K562 (cell line): ENCODE measurements at regions not wholly inside any gene's neighbourhood (a gene's known extent, or its start where the extent isn't known, plus 50 kb on each side); places are given as distances from the start of the nearest gene placed in this dataset.

Source experiments
- ATAC-seq: fragments of 200-7000 bp; cut with Tn5 transposase; 3 replicates; pipeline ENCODE4 v1.9.1; 2020; ENCODE audit warnings: moderate library complexity
- BruUV-seq: library from RNA; stranded (reverse); fragments of 400-500 nt; replicated peaks from 2 replicates; lab custom pipeline; 2021; lab: Mats Ljungman, UMichigan
- CTCF ChIA-PET: fragments of 300-600 bp; formaldehyde crosslinking; extraction: SDS; loops from one replicate; lab custom pipeline; 2021; ENCODE audit warnings: low intra/inter-chr PET ratio; lab: Yijun Ruan, JAX
- POLR2A ChIA-PET: fragments of 300-600, 350-650 bp; sonication (Branson Sonifier 250); formaldehyde crosslinking; extraction: SDS; loops from one replicate; lab custom pipeline; 2021; ENCODE audit warnings: antibody characterized with exemption, inconsistent platforms; lab: Yijun Ruan, JAX
- DNase-seq, 4 experiments: peaks; one replicate each; pipeline versions ENCODE4 v3.0.0 to v3.0.0-alpha.2; 2011 to 2018; ENCODE audit warnings: low spot score in 3 of 4, mixed read lengths in 3 of 4; ENCODE audit errors: extremely low read depth in 1 of 4
- FAIRE-seq: peaks from 2 replicates; lab custom pipeline; 2011; peaks lifted over from hg19 to GRCh38; lab: Jason Lieb, UNC
- H2AFZ ChIP-seq: 2 replicates; pipeline ENCODE4 v1.6.0; 2011; ENCODE audit warnings: low read depth, low read length, control low read depth, inconsistent platforms
- H3K27ac ChIP-seq: fragments of 200-600 bp; 3 replicates; pipeline ENCODE4 v1.8.0; 2011; ENCODE audit warnings: low read depth, mild to moderate bottlenecking, control low read depth, inconsistent platforms, low read length, moderate library complexity, mixed read lengths; ENCODE audit errors: extremely low read depth
- H3K27me3 ChIP-seq, 2 experiments: fragments of 300-600 bp in 1 of 2; 2 replicates in 1 of 2; 3 replicates in 1 of 2; pipeline versions ENCODE4 v1.6.0 to v1.8.0; 2011; ENCODE audit warnings: inconsistent platforms in 2 of 2, low read length in 2 of 2, mild to moderate bottlenecking in 1 of 2, mixed read lengths in 1 of 2, moderate library complexity in 1 of 2; ENCODE audit not compliant: control insufficient read depth in 2 of 2, insufficient read depth in 2 of 2
- H3K36me3 ChIP-seq: fragments of 300-600 bp; 3 replicates; pipeline ENCODE4 v1.8.0; 2011; ENCODE audit warnings: mild to moderate bottlenecking, low read length, inconsistent platforms; ENCODE audit not compliant: control insufficient read depth, insufficient read depth
- H3K4me1 ChIP-seq, 2 experiments: fragments of 200-600 bp in 1 of 2; replicated peaks in 1 of 2; 2 replicates in 1 of 2; 3 replicates in 1 of 2; pipeline versions ENCODE4 v1.5.1 to v1.8.0; 2011; ENCODE audit warnings: inconsistent platforms in 2 of 2, low read length in 2 of 2, mild to moderate bottlenecking in 1 of 2, mixed read lengths in 1 of 2, moderate library complexity in 1 of 2; ENCODE audit not compliant: control insufficient read depth in 2 of 2, insufficient read depth in 2 of 2
- H3K4me2 ChIP-seq: 2 replicates; pipeline ENCODE4 v1.6.1; 2011; ENCODE audit warnings: low read length, control low read depth, inconsistent platforms, mixed read lengths; ENCODE audit not compliant: insufficient read depth
- H3K4me3 ChIP-seq: fragments of 200-600 bp; sonication (generic), shearing (Covaris generic); 2 replicates; pipeline ENCODE4 v1.5.1; 2016; ENCODE audit warnings: control low read depth, inconsistent platforms
- H3K79me2 ChIP-seq: fragments of 200-600 bp; 3 replicates; pipeline ENCODE4 v1.8.0; 2011; ENCODE audit warnings: low read length, inconsistent platforms; ENCODE audit not compliant: control insufficient read depth, insufficient read depth
- H3K9ac ChIP-seq, 2 experiments: 2 replicates each; pipeline versions ENCODE4 v1.6.0 to v1.6.1; 2011; ENCODE audit warnings: low read depth in 2 of 2, low read length in 2 of 2, control low read depth in 1 of 2, inconsistent platforms in 1 of 2, mild to moderate bottlenecking in 1 of 2, mixed read lengths in 1 of 2; ENCODE audit not compliant: insufficient read depth in 1 of 2
- H3K9me1 ChIP-seq: one replicate; pipeline ENCODE4 v1.6.0; 2011; ENCODE audit warnings: inconsistent platforms, mild to moderate bottlenecking, low read length, moderate library complexity; ENCODE audit not compliant: control insufficient read depth, insufficient read depth
- H3K9me3 ChIP-seq: replicated peaks from 2 replicates; pipeline ENCODE4 v1.5.1; 2011; ENCODE audit warnings: low read depth, low read length, inconsistent platforms; ENCODE audit not compliant: control insufficient read depth, insufficient read depth
- H4K20me1 ChIP-seq: replicated peaks from 2 replicates; pipeline ENCODE4 v1.6.1; 2011; ENCODE audit warnings: low read length, inconsistent platforms, mixed read lengths; ENCODE audit not compliant: control insufficient read depth, insufficient read depth
- DIDO1 ChIP-seq: fragments of 450-650 bp; IDR thresholded peaks from 2 replicates; pipeline ENCODE4 v1.6.1; 2016; ENCODE audit warnings: low read depth, missing biosample characterization, missing genetic modification characterization
- ETV6 ChIP-seq, 3 experiments: fragments of 150-350 bp in 1 of 3; sonication (generic) in 1 of 3; formaldehyde crosslinking in 1 of 3; IDR thresholded peaks; 2 replicates each; pipeline versions ENCODE4 v1.6.1 to v1.8.0; 2014 to 2022; ENCODE audit warnings: borderline replicate concordance in 2 of 3, low read depth in 2 of 3, antibody characterized with exemption in 1 of 3, low read length in 1 of 3, mild to moderate bottlenecking in 1 of 3, missing genetic modification reagents in 1 of 3
- GTF3C2 ChIP-seq: IDR thresholded peaks from 3 replicates; pipeline ENCODE4 v1.6.1; 2011; ENCODE audit warnings: borderline replicate concordance, mild to moderate bottlenecking, moderate library complexity; ENCODE audit not compliant: insufficient read length; ENCODE audit errors: extremely low read depth
- MECOM ChIP-seq: fragments of 250-450 bp; sonication (Bioruptor Pico); IDR thresholded peaks from 2 replicates; pipeline ENCODE4 v1.8.0; 2022; ENCODE audit warnings: inconsistent platforms
- NR2C1 ChIP-seq, 2 experiments: fragments of 450-650 bp; IDR thresholded peaks; 2 replicates each; pipeline ENCODE4 v1.6.1; 2017; ENCODE audit warnings: mild to moderate bottlenecking in 2 of 2, antibody characterized with exemption in 1 of 2, inconsistent platforms in 1 of 2, missing compliant biosample characterization in 1 of 2, missing genetic modification characterization in 1 of 2
- SMARCB1 ChIP-seq: IDR thresholded peaks from 2 replicates; pipeline ENCODE4 v1.6.1; 2011; ENCODE audit warnings: improper control_type of control experiment, low read depth; ENCODE audit not compliant: insufficient read length
- STAT5B ChIP-seq: fragments of 250-450 bp; sonication (Bioruptor Pico); IDR thresholded peaks from 2 replicates; pipeline ENCODE4 v1.8.0; 2021; ENCODE audit warnings: mild to moderate bottlenecking, inconsistent platforms
- THAP7 ChIP-seq: fragments of 250-450 bp; sonication (Bioruptor Pico); IDR thresholded peaks from 2 replicates; pipeline ENCODE4 v1.5.0; 2021
- ZNF592 ChIP-seq: fragments of 450-650 bp; IDR thresholded peaks from 2 replicates; pipeline ENCODE4 v1.6.1; 2017; ENCODE audit warnings: antibody characterized with exemption, mild to moderate bottlenecking
- WGBS: fragments of 100-300 bp; shearing (Covaris generic); methylation state at CpG from one replicate; pipeline ENCODE4 v1.1.6; 2016; ENCODE audit warnings: low coverage, mixed read lengths; ENCODE audit not compliant: insufficient coverage; ENCODE audit errors: missing lambda C conversion rate; 5-methylcytosine and 5-hydroxymethylcytosine counted together
- in situ Hi-C: fragments of 300-500 bp; cut with MboI; formaldehyde crosslinking; loops from 4 replicates; pipeline ENCODE4 v1.15.0; 2018; ENCODE audit warnings: inconsistent platforms, mixed read lengths
- intact Hi-C: fragments of 100-400 bp; cut with micrococcal nuclease; formaldehyde crosslinking; loops from 2 replicates; pipeline ENCODE4 v1.14.2; 2022
- TF ChIP-seq, protein P1 (sequence below): fragments of 250-450 bp; sonication (Bioruptor Pico); IDR thresholded peaks from 2 replicates; pipeline ENCODE4 v1.4.0; 2020; ENCODE audit warnings: mild to moderate bottlenecking, moderate library complexity

DNA sequence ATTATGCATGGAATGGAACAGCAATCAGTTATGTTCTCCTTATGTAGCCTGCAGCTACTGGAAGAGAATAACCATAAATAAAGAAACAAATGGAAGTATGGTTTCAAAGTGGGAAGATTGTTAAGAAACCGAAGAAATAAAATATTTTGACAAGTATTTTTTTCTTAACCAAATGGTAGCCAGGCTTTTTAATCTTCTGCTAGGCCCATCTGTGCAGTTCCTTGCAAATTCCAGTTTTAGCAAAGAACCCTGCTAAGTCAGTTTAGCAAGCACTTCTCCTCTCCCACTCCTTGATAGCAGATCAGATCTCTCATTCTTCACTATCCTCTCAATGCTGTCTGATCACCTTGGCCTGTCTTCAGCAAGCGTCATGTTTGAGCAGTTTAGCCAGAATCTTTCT, 111.1 kb upstream of the PRDM9 start:
- intact Hi-C loops: no loop called here
- no TSS peak for BruUV-seq

More for the DNA sequence above, 111.1 kb upstream of the PRDM9 start:
- H3K9ac ChIP-seq: no peak overlapping the region
- TF ChIP-seq DIDO1 (tag): no peak
- TF ChIP-seq STAT5B (CRISPR knock-in tag): no peak
- TF ChIP-seq SMARCB1: no peak
- no peak for TF ChIP-seq ETV6 (IDR thresholded peaks at IDR 0.05; ENCODE audit: borderline replicate concordance in 1 of 2, low read depth in 2 of 2, low read length in 1 of 2)
- no peak for TF ChIP-seq ETV6 (CRISPR knock-in tag; IDR thresholded peaks at IDR 0.05; ENCODE audit: borderline replicate concordance)
- no peak for TF ChIP-seq THAP7 (CRISPR knock-in tag)
- no peak for TF ChIP-seq MECOM (CRISPR knock-in tag)
- no peak for TF ChIP-seq ZNF592
- TF ChIP-seq NR2C1 (IDR thresholded peaks at IDR 0.05): no peak
- no peak for TF ChIP-seq NR2C1 (tag; IDR thresholded peaks at IDR 0.05)
- TF ChIP-seq GTF3C2: no peak
- TF ChIP-seq, protein P1, sequence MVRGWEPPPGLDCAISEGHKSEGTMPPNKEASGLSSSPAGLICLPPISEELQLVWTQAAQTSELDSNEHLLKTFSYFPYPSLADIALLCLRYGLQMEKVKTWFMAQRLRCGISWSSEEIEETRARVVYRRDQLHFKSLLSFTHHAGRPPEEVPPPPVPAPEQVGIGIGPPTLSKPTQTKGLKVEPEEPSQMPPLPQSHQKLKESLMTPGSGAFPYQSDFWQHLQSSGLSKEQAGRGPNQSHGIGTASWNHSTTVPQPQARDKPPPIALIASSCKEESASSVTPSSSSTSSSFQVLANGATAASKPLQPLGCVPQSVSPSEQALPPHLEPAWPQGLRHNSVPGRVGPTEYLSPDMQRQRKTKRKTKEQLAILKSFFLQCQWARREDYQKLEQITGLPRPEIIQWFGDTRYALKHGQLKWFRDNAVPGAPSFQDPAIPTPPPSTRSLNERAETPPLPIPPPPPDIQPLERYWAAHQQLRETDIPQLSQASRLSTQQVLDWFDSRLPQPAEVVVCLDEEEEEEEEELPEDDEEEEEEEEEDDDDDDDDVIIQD (CRISPR knock-in tag): no peak
- TF ChIP-seq, all 486 proteins: peak for 0
- no peak overlapping the region for H2AFZ ChIP-seq
- H3K36me3 ChIP-seq: no peaks in the 10 kb centered on the region
- DNase-seq: no peak
- H4K20me1 ChIP-seq: no peaks in the 10 kb centered on the region
- no peak overlapping the region for H3K4me3 ChIP-seq
- no peaks in the 10 kb centered on the region for H3K79me2 ChIP-seq
- ChIA-PET CTCF (no interaction called here), POLR2A (no interaction called here)
- no peak overlapping the region for H3K4me2 ChIP-seq
- H3K4me1 ChIP-seq: no peaks in the 10 kb centered on the region
- FAIRE-seq: no peak
- no peaks in the 10 kb centered on the region for H3K27me3 ChIP-seq
- H3K9me1 ChIP-seq: no peaks in the 10 kb centered on the region
- 3% methylated on average over 2 of the region's 2 CpGs for WGBS
- no peak overlapping the region for H3K27ac ChIP-seq
- H3K9me3 ChIP-seq: no peaks in the 10 kb centered on the region
- in situ Hi-C loops: no loop called here
- ATAC-seq: no peak
